IMR-90 (cell line): ENCODE measurements at regions not wholly inside any gene's neighbourhood (a gene's known extent, or its start where the extent isn't known, plus 50 kb on each side); places are given as distances from the start of the nearest gene placed in this dataset.
A peak's percentile ranks its signal among the peaks of the same experiment; 100 is the strongest.

Experiments
- ATAC-seq: fragments of 200-7000 bp; cut with Tn5 transposase; 2 replicates; pipeline ENCODE4 v1.9.1; 2020; ENCODE audit warnings: low read depth, mild to moderate bottlenecking, moderate library complexity
- BruUV-seq: library from RNA; stranded (reverse); fragments of 400-500 nt; replicated peaks from 2 replicates; lab custom pipeline; 2021; lab: Mats Ljungman, UMichigan
- CTCF ChIA-PET: fragments of 300-600 bp; formaldehyde crosslinking; extraction: SDS; loops from one replicate; lab custom pipeline; 2021; ENCODE audit warnings: antibody characterized with exemption; lab: Yijun Ruan, JAX
- POLR2A ChIA-PET: fragments of 300-600 bp; sonication (Branson Sonifier 250); formaldehyde crosslinking; loops from one replicate; lab custom pipeline; 2022; ENCODE audit warnings: antibody characterized with exemption; ENCODE audit not compliant: unreplicated experiment; lab: Charles Lee
- DNase-seq: peaks from one replicate; pipeline ENCODE4 v3.0.0; 2013
- H2AFZ ChIP-seq: replicated peaks from 2 replicates; pipeline ENCODE3; 2013; ENCODE audit warnings: low read length, mild to moderate bottlenecking; ENCODE audit not compliant: poor library complexity
- H2AK5ac ChIP-seq: 2 replicates; pipeline ENCODE4 v1.6.1; 2013; ENCODE audit warnings: low read depth, low read length, inconsistent platforms
- H2AK9ac ChIP-seq: replicated peaks from 2 replicates; pipeline ENCODE3; 2013; ENCODE audit warnings: mild to moderate bottlenecking, low read depth, low read length, moderate library complexity; ENCODE audit not compliant: poor library complexity
- H2BK120ac ChIP-seq: 2 replicates; pipeline ENCODE4 v1.6.1; 2013; ENCODE audit warnings: low read depth, low read length, inconsistent platforms
- H2BK15ac ChIP-seq: 3 replicates; pipeline ENCODE4 v1.6.1; 2013; ENCODE audit warnings: low read depth, low read length, inconsistent platforms
- H2BK20ac ChIP-seq: 2 replicates; pipeline ENCODE4 v1.6.1; 2013; ENCODE audit warnings: low read depth, mild to moderate bottlenecking, inconsistent platforms, low read length, moderate library complexity
- H2BK5ac ChIP-seq: 2 replicates; pipeline ENCODE4 v1.6.1; 2013; ENCODE audit warnings: mild to moderate bottlenecking, low read depth, low read length, inconsistent platforms; ENCODE audit not compliant: poor library complexity, severe bottlenecking
- H3K14ac ChIP-seq: replicated peaks from 2 replicates; pipeline ENCODE4 v1.6.1; 2013; ENCODE audit warnings: low read depth, low read length, inconsistent platforms
- H3K18ac ChIP-seq: 2 replicates; pipeline ENCODE4 v1.6.1; 2013; ENCODE audit warnings: low read depth, low read length, control low read depth
- H3K23ac ChIP-seq: 2 replicates; pipeline ENCODE4 v1.6.1; 2013; ENCODE audit warnings: low read depth, low read length, inconsistent platforms
- H3K27ac ChIP-seq: 2 replicates; pipeline ENCODE4 v1.5.1; 2013; ENCODE audit warnings: mild to moderate bottlenecking, control low read depth, low read length; ENCODE audit not compliant: insufficient read depth
- H3K27me3 ChIP-seq: 2 replicates; pipeline ENCODE4 v1.6.1; 2013; ENCODE audit warnings: low read length; ENCODE audit not compliant: control insufficient read depth, insufficient read depth
- H3K36me3 ChIP-seq: 2 replicates; pipeline ENCODE4 v1.6.1; 2013; ENCODE audit warnings: low read length, mixed read lengths; ENCODE audit not compliant: control insufficient read depth, insufficient read depth
- H3K4ac ChIP-seq: 2 replicates; pipeline ENCODE4 v1.6.1; 2013; ENCODE audit warnings: low read depth, low read length, inconsistent platforms
- H3K4me1 ChIP-seq: 2 replicates; pipeline ENCODE4 v1.6.1; 2013; ENCODE audit warnings: low read length, mixed read lengths; ENCODE audit not compliant: control insufficient read depth, insufficient read depth
- H3K4me2 ChIP-seq: 2 replicates; pipeline ENCODE4 v1.6.1; 2013; ENCODE audit warnings: low read depth, mild to moderate bottlenecking, control low read depth, low read length, moderate library complexity
- H3K4me3 ChIP-seq: 2 replicates; pipeline ENCODE4 v1.5.1; 2013; ENCODE audit warnings: low read depth, mild to moderate bottlenecking, control low read depth, low read length, moderate library complexity; ENCODE audit not compliant: insufficient read depth
- H3K56ac ChIP-seq: 2 replicates; pipeline ENCODE4 v1.6.1; 2013; ENCODE audit warnings: low read length, inconsistent platforms; ENCODE audit not compliant: insufficient read depth; ENCODE audit errors: extremely low read depth
- H3K79me1 ChIP-seq, 2 experiments: 2 replicates each; pipeline ENCODE4 v1.6.1; 2013; ENCODE audit warnings: low read length in 2 of 2, inconsistent platforms in 1 of 2, low read depth in 1 of 2
- H3K9ac ChIP-seq: 2 replicates; pipeline ENCODE4 v1.6.1; 2013; ENCODE audit warnings: low read depth, low read length, control low read depth
- H3K9me1 ChIP-seq: 2 replicates; pipeline ENCODE4 v1.6.1; 2013; ENCODE audit warnings: low read length, inconsistent platforms; ENCODE audit not compliant: insufficient read depth
- H3K9me3 ChIP-seq: 2 replicates; pipeline ENCODE4 v1.6.1; 2013; ENCODE audit warnings: low read length; ENCODE audit not compliant: control insufficient read depth, insufficient read depth
- H4K20me1 ChIP-seq: 2 replicates; pipeline ENCODE4 v1.6.1; 2013; ENCODE audit warnings: low read length, inconsistent platforms; ENCODE audit not compliant: insufficient read depth
- H4K5ac ChIP-seq: 2 replicates; pipeline ENCODE4 v1.6.1; 2013; ENCODE audit warnings: mild to moderate bottlenecking, low read depth, low read length, control low read depth
- H4K8ac ChIP-seq, 2 experiments: 2 replicates each; pipeline ENCODE4 v1.6.1; 2013; ENCODE audit warnings: low read depth in 2 of 2, low read length in 2 of 2, control low read depth in 1 of 2, inconsistent platforms in 1 of 2
- H4K91ac ChIP-seq: 2 replicates; pipeline ENCODE4 v1.6.1; 2013; ENCODE audit warnings: low read depth, low read length, inconsistent platforms; ENCODE audit not compliant: insufficient read depth
- BHLHE40 ChIP-seq: fragments of 150-350 bp; IDR thresholded peaks from 2 replicates; pipeline ENCODE4 v1.6.1; 2016; ENCODE audit warnings: mild to moderate bottlenecking, low read depth, low read length
- CEBPB ChIP-seq: IDR thresholded peaks from 2 replicates; pipeline ENCODE4 v1.6.1; 2012; ENCODE audit warnings: low read depth, low read length, improper control_type of control experiment
- FOS ChIP-seq: fragments of 150-350 bp; IDR thresholded peaks from 2 replicates; pipeline ENCODE4 v1.6.1; 2016; ENCODE audit warnings: low read depth, low read length
- WGBS, 2 experiments: methylation state at CpG; one replicate each; pipeline versions ENCODE4 v1.1.5 to v1.1.7; 2013; ENCODE audit warnings: missing lambda C conversion rate in 2 of 2; ENCODE audit not compliant: insufficient read length in 1 of 2; ENCODE audit errors: extremely low coverage in 2 of 2; 5-methylcytosine and 5-hydroxymethylcytosine counted together
- dilution Hi-C: fragments of 300-500 bp; cut with HindIII; formaldehyde crosslinking; loops from one replicate; pipeline ENCODE4 v1.14.3; 2018; ENCODE audit warnings: low sequenced_read_pairs; ENCODE audit not compliant: unreplicated experiment
- in situ Hi-C: fragments of 300-500 bp; cut with MboI; formaldehyde crosslinking; loops from 3 replicates; pipeline ENCODE4 v1.14.3; 2019; ENCODE audit warnings: low sequenced_read_pairs, inconsistent platforms, mixed read lengths
- intact Hi-C: fragments of 100-400 bp; cut with micrococcal nuclease; formaldehyde crosslinking; loops from 2 replicates; pipeline ENCODE4 v1.10.0; 2022

DNA sequence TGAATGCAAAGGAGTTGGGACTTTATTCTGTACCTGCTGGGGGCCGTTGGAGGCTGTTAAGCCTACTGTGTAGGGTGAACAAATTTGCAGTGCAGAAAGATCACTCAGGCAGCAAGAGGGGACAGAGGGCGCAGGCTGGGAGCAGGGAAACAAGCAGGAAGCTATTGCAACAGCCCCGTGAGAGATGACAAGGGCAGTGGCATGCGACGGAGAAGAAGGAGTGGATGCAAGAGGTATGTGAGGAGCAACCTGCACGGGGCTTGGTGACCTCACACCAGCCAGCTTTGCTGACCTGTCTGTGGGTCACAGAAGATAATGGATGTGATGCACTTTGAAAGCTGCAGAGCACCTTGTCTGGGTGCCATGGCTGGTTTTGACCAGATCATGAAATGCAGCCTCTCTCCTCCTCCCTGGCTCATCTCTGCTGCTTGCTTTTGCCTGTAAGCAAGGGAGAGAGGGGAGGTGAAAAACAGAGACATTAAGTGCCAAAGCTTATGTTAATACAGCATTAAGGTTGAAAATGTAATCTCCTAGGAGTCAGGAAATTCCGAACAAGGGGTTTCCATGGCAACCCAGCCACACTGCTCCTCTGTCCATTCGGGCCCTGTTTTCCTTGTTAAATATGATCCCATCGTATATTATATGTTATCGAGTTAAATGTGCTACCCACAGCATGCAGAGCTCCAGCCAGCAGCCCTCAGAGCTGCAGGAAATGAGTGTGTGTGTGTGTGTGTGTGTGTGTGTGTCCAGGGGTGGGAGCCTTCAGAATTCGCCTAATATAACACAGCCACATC, 314.3 kb upstream of the ZMIZ1 start:
- H2BK15ac ChIP-seq: 0 out of 3 replicates have a peak overlapping the region, but pooled peaks have one; percentile 2
- WGBS, 2 experiments: 54% methylated on average over 4 of the region's 11 CpGs; no CpG with 5 or more reads in 1 of the 2 experiments
- peak overlapping the region; percentile 59 for H3K4ac ChIP-seq
- H3K79me1 ChIP-seq: no peaks in the 10 kb centered on the region
- H3K23ac ChIP-seq: no peak overlapping the region
- H3K4me1 ChIP-seq: peaks cover 26% of the 10 kb centered on the region
- H4K5ac ChIP-seq: no peak overlapping the region
- ChIA-PET POLR2A (no interaction called here), CTCF (no interaction called here)
- intact Hi-C loops (loop anchor here (5.0 to 10.0 kb wide), 2 partner anchors 313 to 710 kb away; partner anchors contain the start of gene ZMIZ1), dilution Hi-C loops (no loop called here), in situ Hi-C loops (no loop called here)
- peak; percentile 90 for DNase-seq
- no peak overlapping the region for H3K18ac ChIP-seq
- peak overlapping the region; percentile 78; the same call in 1 of the 2 replicates for H3K14ac ChIP-seq
- H3K9me1 ChIP-seq: peaks cover 16% of the 10 kb centered on the region
- H2BK5ac ChIP-seq: no peak overlapping the region
- no peak overlapping the region for H3K56ac ChIP-seq
- 0 out of 2 replicates have a peak overlapping the region, but pooled peaks have one; percentile 0 for H4K91ac ChIP-seq
- H4K20me1 ChIP-seq: peaks cover 4% of the 10 kb centered on the region; the same call in 1 of the 2 replicates
- no TSS peak for BruUV-seq
- H3K36me3 ChIP-seq: no peaks in the 10 kb centered on the region
- peak overlapping the region in 1 of 2 experiments; percentile 62; a peak in 1 of 4 replicates for H4K8ac ChIP-seq
- H3K9ac ChIP-seq: no peak overlapping the region
- H3K27me3 ChIP-seq: no peaks in the 10 kb centered on the region
- peak overlapping the region; percentile 71 for H2AFZ ChIP-seq
- ATAC-seq: peak; percentile 45
- H2AK9ac ChIP-seq: peak overlapping the region; percentile 86
- H3K4me2 ChIP-seq: peak overlapping the region; percentile 3; the same call in 1 of the 2 replicates
- 0 out of 2 replicates have a peak overlapping the region, but pooled peaks have one; percentile 41 for H2BK20ac ChIP-seq
- no peak overlapping the region; the same call in 1 of the 2 replicates for H3K27ac ChIP-seq
- H3K4me3 ChIP-seq: no peak overlapping the region
- peak overlapping the region; percentile 33 for H2BK120ac ChIP-seq
- H2AK5ac ChIP-seq: peak overlapping the region; percentile 20
- H3K9me3 ChIP-seq: no peaks in the 10 kb centered on the region
- TF ChIP-seq CEBPB (peak; percentile 59), BHLHE40 (no peak), FOS (no peak)
